K562 (cell line): ENCODE measurements at regions not wholly inside any gene's neighbourhood (a gene's known extent, or its start where the extent isn't known, plus 50 kb on each side); places are given as distances from the start of the nearest gene placed in this dataset.

Experiments
- ATAC-seq: fragments of 200-7000 bp; cut with Tn5 transposase; 3 replicates; pipeline ENCODE4 v1.9.1; 2020; ENCODE audit warnings: moderate library complexity
- BruUV-seq: library from RNA; stranded (reverse); fragments of 400-500 nt; replicated peaks from 2 replicates; lab custom pipeline; 2021; lab: Mats Ljungman, UMichigan
- CTCF ChIA-PET: fragments of 300-600 bp; formaldehyde crosslinking; extraction: SDS; loops from one replicate; lab custom pipeline; 2021; ENCODE audit warnings: low intra/inter-chr PET ratio; lab: Yijun Ruan, JAX
- POLR2A ChIA-PET: fragments of 300-600, 350-650 bp; sonication (Branson Sonifier 250); formaldehyde crosslinking; extraction: SDS; loops from one replicate; lab custom pipeline; 2021; ENCODE audit warnings: antibody characterized with exemption, inconsistent platforms; lab: Yijun Ruan, JAX
- DNase-seq, 4 experiments: peaks; one replicate each; pipeline versions ENCODE4 v3.0.0 to v3.0.0-alpha.2; 2011 to 2018; ENCODE audit warnings: low spot score in 3 of 4, mixed read lengths in 3 of 4; ENCODE audit errors: extremely low read depth in 1 of 4
- FAIRE-seq: peaks from 2 replicates; lab custom pipeline; 2011; peaks lifted over from hg19 to GRCh38; lab: Jason Lieb, UNC
- H2AFZ ChIP-seq: 2 replicates; pipeline ENCODE4 v1.6.0; 2011; ENCODE audit warnings: low read depth, low read length, control low read depth, inconsistent platforms
- H3K27ac ChIP-seq: fragments of 200-600 bp; 3 replicates; pipeline ENCODE4 v1.8.0; 2011; ENCODE audit warnings: low read depth, mild to moderate bottlenecking, control low read depth, inconsistent platforms, low read length, moderate library complexity, mixed read lengths; ENCODE audit errors: extremely low read depth
- H3K27me3 ChIP-seq, 2 experiments: fragments of 300-600 bp in 1 of 2; 2 replicates in 1 of 2; 3 replicates in 1 of 2; pipeline versions ENCODE4 v1.6.0 to v1.8.0; 2011; ENCODE audit warnings: inconsistent platforms in 2 of 2, low read length in 2 of 2, mild to moderate bottlenecking in 1 of 2, mixed read lengths in 1 of 2, moderate library complexity in 1 of 2; ENCODE audit not compliant: control insufficient read depth in 2 of 2, insufficient read depth in 2 of 2
- H3K36me3 ChIP-seq: fragments of 300-600 bp; 3 replicates; pipeline ENCODE4 v1.8.0; 2011; ENCODE audit warnings: mild to moderate bottlenecking, low read length, inconsistent platforms; ENCODE audit not compliant: control insufficient read depth, insufficient read depth
- H3K4me1 ChIP-seq, 2 experiments: fragments of 200-600 bp in 1 of 2; replicated peaks in 1 of 2; 2 replicates in 1 of 2; 3 replicates in 1 of 2; pipeline versions ENCODE4 v1.5.1 to v1.8.0; 2011; ENCODE audit warnings: inconsistent platforms in 2 of 2, low read length in 2 of 2, mild to moderate bottlenecking in 1 of 2, mixed read lengths in 1 of 2, moderate library complexity in 1 of 2; ENCODE audit not compliant: control insufficient read depth in 2 of 2, insufficient read depth in 2 of 2
- H3K4me2 ChIP-seq: 2 replicates; pipeline ENCODE4 v1.6.1; 2011; ENCODE audit warnings: low read length, control low read depth, inconsistent platforms, mixed read lengths; ENCODE audit not compliant: insufficient read depth
- H3K4me3 ChIP-seq: fragments of 200-600 bp; sonication (generic), shearing (Covaris generic); 2 replicates; pipeline ENCODE4 v1.5.1; 2016; ENCODE audit warnings: control low read depth, inconsistent platforms
- H3K79me2 ChIP-seq: fragments of 200-600 bp; 3 replicates; pipeline ENCODE4 v1.8.0; 2011; ENCODE audit warnings: low read length, inconsistent platforms; ENCODE audit not compliant: control insufficient read depth, insufficient read depth
- H3K9ac ChIP-seq, 2 experiments: 2 replicates each; pipeline versions ENCODE4 v1.6.0 to v1.6.1; 2011; ENCODE audit warnings: low read depth in 2 of 2, low read length in 2 of 2, control low read depth in 1 of 2, inconsistent platforms in 1 of 2, mild to moderate bottlenecking in 1 of 2, mixed read lengths in 1 of 2; ENCODE audit not compliant: insufficient read depth in 1 of 2
- H3K9me1 ChIP-seq: one replicate; pipeline ENCODE4 v1.6.0; 2011; ENCODE audit warnings: inconsistent platforms, mild to moderate bottlenecking, low read length, moderate library complexity; ENCODE audit not compliant: control insufficient read depth, insufficient read depth
- H3K9me3 ChIP-seq: replicated peaks from 2 replicates; pipeline ENCODE4 v1.5.1; 2011; ENCODE audit warnings: low read depth, low read length, inconsistent platforms; ENCODE audit not compliant: control insufficient read depth, insufficient read depth
- H4K20me1 ChIP-seq: replicated peaks from 2 replicates; pipeline ENCODE4 v1.6.1; 2011; ENCODE audit warnings: low read length, inconsistent platforms, mixed read lengths; ENCODE audit not compliant: control insufficient read depth, insufficient read depth
- EHMT2 ChIP-seq: fragments of 450-650 bp; IDR thresholded peaks from 2 replicates; pipeline ENCODE4 v1.6.1; 2018; ENCODE audit warnings: antibody characterized with exemption
- LEF1 ChIP-seq: fragments of 450-650 bp; IDR thresholded peaks from 2 replicates; pipeline ENCODE4 v1.6.1; 2016; ENCODE audit warnings: mild to moderate bottlenecking
- PTRF ChIP-seq: fragments of 450-650 bp; IDR thresholded peaks from 2 replicates; pipeline ENCODE4 v1.6.1; 2016; ENCODE audit warnings: mild to moderate bottlenecking, missing genetic modification characterization, missing compliant biosample characterization
- SRSF3 ChIP-seq: fragments of 200-400 bp; formaldehyde crosslinking; IDR thresholded peaks from 2 replicates; pipeline ENCODE4 v1.6.1; 2016; ENCODE audit warnings: mild to moderate bottlenecking, low read length, moderate library complexity; ENCODE audit not compliant: insufficient read depth
- ZEB2 ChIP-seq: fragments of 450-650 bp; IDR thresholded peaks from 2 replicates; pipeline ENCODE4 v1.6.1; 2016
- ZNF143 ChIP-seq: sonication (generic); formaldehyde crosslinking; IDR thresholded peaks from 2 replicates; pipeline ENCODE4 v1.9.0; 2022; ENCODE audit warnings: mild to moderate bottlenecking, missing genetic modification reagents
- ZNF174 ChIP-seq: fragments of 250-450 bp; sonication (Bioruptor Pico); IDR thresholded peaks from 2 replicates; pipeline ENCODE4 v1.4.0; 2020; ENCODE audit warnings: mild to moderate bottlenecking
- ZNF699 ChIP-seq: fragments of 250-450 bp; sonication (Bioruptor Pico); IDR thresholded peaks from 2 replicates; pipeline ENCODE4 v1.8.0; 2021; ENCODE audit warnings: mild to moderate bottlenecking, moderate library complexity; ENCODE audit not compliant: insufficient replicate concordance
- ZSCAN29 ChIP-seq: fragments of 450-650 bp; IDR thresholded peaks from 2 replicates; pipeline ENCODE4 v1.6.1; 2017
- WGBS: fragments of 100-300 bp; shearing (Covaris generic); methylation state at CpG from one replicate; pipeline ENCODE4 v1.1.6; 2016; ENCODE audit warnings: low coverage, mixed read lengths; ENCODE audit not compliant: insufficient coverage; ENCODE audit errors: missing lambda C conversion rate; 5-methylcytosine and 5-hydroxymethylcytosine counted together
- in situ Hi-C: fragments of 300-500 bp; cut with MboI; formaldehyde crosslinking; loops from 4 replicates; pipeline ENCODE4 v1.15.0; 2018; ENCODE audit warnings: inconsistent platforms, mixed read lengths
- intact Hi-C: fragments of 100-400 bp; cut with micrococcal nuclease; formaldehyde crosslinking; loops from 2 replicates; pipeline ENCODE4 v1.14.2; 2022

- TF ChIP-seq ZNF699 (no peak), PTRF (tag) (no peak), ZEB2 (no peak), SRSF3 (no peak), ZNF174 (CRISPR knock-in tag) (no peak)
Observed at GRCh38 chr9:115171921-115172388, 54.0 kb upstream of the TNC start (continued).

GRCh38 chr9:115182264-115182663 is 64.3 kb upstream of the TNC start:
- no TSS peak for BruUV-seq
- H3K9me3 ChIP-seq: no peaks in the 10 kb centered on the region
- ATAC-seq (no peak), DNase-seq (no peak), FAIRE-seq (no peak)
- no peaks in the 10 kb centered on the region for H4K20me1 ChIP-seq
- no peak overlapping the region for H3K4me2 ChIP-seq
- in situ Hi-C loops (no loop called here), intact Hi-C loops (no loop called here)
- TF ChIP-seq ZNF143 (no peak), LEF1 (no peak), EHMT2 (no peak), ZSCAN29 (no peak)
- no peak overlapping the region for H3K4me3 ChIP-seq
- WGBS: 0% methylated on average over 1 of the region's 1 CpG
- H3K79me2 ChIP-seq: no peaks in the 10 kb centered on the region
- POLR2A ChIA-PET: no interaction called here
- CTCF ChIA-PET: no interaction called here
- no peaks in the 10 kb centered on the region for H3K9me1 ChIP-seq
- H3K9ac ChIP-seq: no peak overlapping the region
- no peaks in the 10 kb centered on the region for H3K4me1 ChIP-seq
- no peaks in the 10 kb centered on the region for H3K27me3 ChIP-seq
- H3K36me3 ChIP-seq: no peaks in the 10 kb centered on the region
- H2AFZ ChIP-seq: no peak overlapping the region
- no peak overlapping the region for H3K27ac ChIP-seq
